H9 (cell line): ENCODE measurements at regions not wholly inside any gene's neighbourhood (a gene's known extent, or its start where the extent isn't known, plus 50 kb on each side); places are given as distances from the start of the nearest gene placed in this dataset.

Experiments used
- DNase-seq: peaks from one replicate; pipeline ENCODE4 v3.0.0-alpha.2; 2017
- H2AFZ ChIP-seq: one replicate; pipeline ENCODE4 v1.6.1; 2013; ENCODE audit warnings: mild to moderate bottlenecking, low read length, control low read depth, moderate library complexity
- H2AK5ac ChIP-seq: 2 replicates; pipeline ENCODE4 v1.6.1; 2013; ENCODE audit warnings: low read length, control low read depth, mixed read lengths; ENCODE audit not compliant: insufficient read length
- H2BK120ac ChIP-seq: one replicate; pipeline ENCODE4 v1.6.1; 2013; ENCODE audit warnings: low read depth, mild to moderate bottlenecking, low read length, control low read depth, inconsistent platforms; ENCODE audit not compliant: poor library complexity, severe bottlenecking
- H2BK12ac ChIP-seq: 2 replicates; pipeline ENCODE4 v1.6.1; 2013; ENCODE audit warnings: low read length, control low read depth, mixed read lengths, low read depth; ENCODE audit not compliant: insufficient read length
- H2BK15ac ChIP-seq: 2 replicates; pipeline ENCODE4 v1.6.1; 2013; ENCODE audit warnings: low read depth, low read length, control low read depth
- H2BK20ac ChIP-seq: one replicate; pipeline ENCODE4 v1.6.1; 2013; ENCODE audit warnings: low read depth, mild to moderate bottlenecking, low read length, control low read depth, inconsistent platforms; ENCODE audit not compliant: poor library complexity, severe bottlenecking
- H2BK5ac ChIP-seq: 2 replicates; pipeline ENCODE4 v1.6.1; 2013; ENCODE audit warnings: low read length, control low read depth, mixed read lengths; ENCODE audit not compliant: insufficient read length
- H3K14ac ChIP-seq: 2 replicates; pipeline ENCODE4 v1.6.1; 2013; ENCODE audit warnings: low read length, control low read depth; ENCODE audit not compliant: insufficient read depth
- H3K18ac ChIP-seq: 2 replicates; pipeline ENCODE4 v1.6.1; 2013; ENCODE audit warnings: low read depth, mild to moderate bottlenecking, mixed read lengths, low read length, control low read depth; ENCODE audit not compliant: insufficient read length
- H3K23ac ChIP-seq: 2 replicates; pipeline ENCODE4 v1.6.1; 2013; ENCODE audit warnings: low read length, control low read depth, mixed read lengths, low read depth; ENCODE audit not compliant: insufficient read length
- H3K23me2 ChIP-seq: 2 replicates; pipeline ENCODE4 v1.6.1; 2013; ENCODE audit warnings: low read depth, mild to moderate bottlenecking, mixed read lengths, low read length, control low read depth; ENCODE audit not compliant: insufficient read length, poor library complexity, severe bottlenecking
- H3K27ac ChIP-seq: 2 replicates; pipeline ENCODE4 v1.5.1; 2013; ENCODE audit warnings: low read length, control low read depth, mixed read lengths, low read depth; ENCODE audit not compliant: insufficient read length
- H3K27me3 ChIP-seq: 2 replicates; pipeline ENCODE4 v1.6.1; 2013; ENCODE audit warnings: low read length, control low read depth, inconsistent platforms; ENCODE audit not compliant: insufficient read depth
- H3K4ac ChIP-seq: 2 replicates; pipeline ENCODE4 v1.6.1; 2013; ENCODE audit warnings: low read depth, mild to moderate bottlenecking, control low read depth, inconsistent platforms, low read length, moderate library complexity
- H3K4me1 ChIP-seq: 2 replicates; pipeline ENCODE4 v1.6.1; 2013; ENCODE audit warnings: low read length, control low read depth, inconsistent platforms; ENCODE audit not compliant: insufficient read depth
- H3K4me2 ChIP-seq: 2 replicates; pipeline ENCODE4 v1.6.1; 2013; ENCODE audit warnings: low read length, control low read depth, mixed read lengths; ENCODE audit not compliant: insufficient read length, insufficient read depth
- H3K56ac ChIP-seq: 2 replicates; pipeline ENCODE4 v1.6.1; 2013; ENCODE audit warnings: low read depth, mild to moderate bottlenecking, mixed read lengths, low read length, control low read depth; ENCODE audit not compliant: insufficient read length
- H3K79me1 ChIP-seq: 2 replicates; pipeline ENCODE4 v1.6.1; 2013; ENCODE audit warnings: low read depth, mild to moderate bottlenecking, moderate library complexity, low read length, control low read depth, inconsistent platforms; ENCODE audit not compliant: insufficient read depth, poor library complexity, severe bottlenecking
- H3K79me2 ChIP-seq: 2 replicates; pipeline ENCODE4 v1.6.1; 2013; ENCODE audit warnings: low read length, control low read depth, inconsistent platforms; ENCODE audit not compliant: insufficient read depth
- H3K9ac ChIP-seq: 2 replicates; pipeline ENCODE4 v1.6.1; 2013; ENCODE audit warnings: low read length, control low read depth, mixed read lengths; ENCODE audit not compliant: insufficient read length; ENCODE audit errors: extremely low read depth
- H3K9me3 ChIP-seq: one replicate; pipeline ENCODE4 v1.6.1; 2013; ENCODE audit warnings: low read depth, low read length, inconsistent platforms; ENCODE audit not compliant: control insufficient read depth
- H3T11ph ChIP-seq: one replicate; pipeline ENCODE4 v1.6.1; 2013; ENCODE audit warnings: mild to moderate bottlenecking, low read length, control low read depth, inconsistent platforms
- H4K20me1 ChIP-seq: one replicate; pipeline ENCODE4 v1.6.1; 2013; ENCODE audit not compliant: control insufficient read depth, insufficient read length, insufficient read depth
- H4K5ac ChIP-seq: 2 replicates; pipeline ENCODE4 v1.6.1; 2013; ENCODE audit warnings: low read depth, mild to moderate bottlenecking, mixed read lengths, low read length, control low read depth; ENCODE audit not compliant: insufficient read length
- H4K8ac ChIP-seq: replicated peaks from 2 replicates; pipeline ENCODE4 v1.6.1; 2013; ENCODE audit warnings: low read length, control low read depth, mixed read lengths, low read depth; ENCODE audit not compliant: insufficient read length
- H4K91ac ChIP-seq: 2 replicates; pipeline ENCODE4 v1.6.1; 2013; ENCODE audit warnings: low read depth, mild to moderate bottlenecking, moderate library complexity, mixed read lengths, low read length, control low read depth; ENCODE audit not compliant: insufficient read length
- H3K27ac Mint-ChIP-seq, 3 experiments: 2 replicates in 2 of 3; 3 replicates in 1 of 3; pipeline ENCODE4 v1.8.0; 2020 to 2021; ENCODE audit warnings: mixed read lengths in 3 of 3, mild to moderate bottlenecking in 1 of 3, moderate library complexity in 1 of 3
- H3K27me3 Mint-ChIP-seq: 2 replicates; pipeline ENCODE4 v1.8.0; 2021; ENCODE audit warnings: low read depth, mild to moderate bottlenecking, moderate library complexity, mixed read lengths
- H3K36me3 Mint-ChIP-seq, 3 experiments: 2 replicates in 2 of 3; 3 replicates in 1 of 3; pipeline ENCODE4 v1.8.0; 2020 to 2021; ENCODE audit warnings: low read depth in 3 of 3, mixed read lengths in 3 of 3; ENCODE audit not compliant: insufficient read depth in 1 of 3
- H3K4me1 Mint-ChIP-seq, 2 experiments: 2 replicates each; pipeline ENCODE4 v1.8.0; 2020; ENCODE audit warnings: mixed read lengths in 2 of 2
- H3K4me3 Mint-ChIP-seq, 2 experiments: 2 replicates in 1 of 2; 3 replicates in 1 of 2; pipeline ENCODE4 v1.8.0; 2020 to 2021; ENCODE audit warnings: mild to moderate bottlenecking in 2 of 2, mixed read lengths in 2 of 2, moderate library complexity in 1 of 2
- H3K9me3 Mint-ChIP-seq, 2 experiments: 2 replicates in 1 of 2; 3 replicates in 1 of 2; pipeline ENCODE4 v1.8.0; 2020; ENCODE audit warnings: mild to moderate bottlenecking in 2 of 2, mixed read lengths in 2 of 2, moderate library complexity in 1 of 2
- CTCF ChIP-seq: fragments of 200-600 bp; sonication (generic); conservative IDR thresholded peaks from 3 replicates; pipeline ENCODE4 v1.8.0; 2021; ENCODE audit warnings: antibody characterized with exemption, mild to moderate bottlenecking
- WGBS: extraction: QIAGEN DNeasy Blood & Tissue Kit; methylation state at CpG from one replicate; pipeline ENCODE4 v1.1.7; 2013; ENCODE audit warnings: missing lambda C conversion rate, low lambda C conversion rate, mixed read lengths; ENCODE audit not compliant: insufficient read length; ENCODE audit errors: extremely low coverage; 5-methylcytosine and 5-hydroxymethylcytosine counted together

- Histone ChIP-seq H2AFZ (no peak overlapping the region), H2BK5ac (no peak overlapping the region), H3K79me1 (no peaks in the 10 kb centered on the region), H3K56ac (no peak overlapping the region), H3K23ac (no peak overlapping the region), H4K91ac (no peak overlapping the region), H3K27ac (no peak overlapping the region), H3K4me1 (no peaks in the 10 kb centered on the region), H3K14ac (no peak overlapping the region), H3K27me3 (no peaks in the 10 kb centered on the region), H3K23me2 (no peaks in the 10 kb centered on the region), H2AK5ac (no peak overlapping the region), H3K9ac (no peak overlapping the region), H4K20me1 (no peaks in the 10 kb centered on the region), H3K18ac (no peak overlapping the region), H2BK15ac (no peak overlapping the region), H4K8ac (no peak overlapping the region), H3T11ph (no peak overlapping the region), H2BK20ac (no peak overlapping the region), H3K4me2 (no peak overlapping the region), H3K79me2 (no peaks in the 10 kb centered on the region), H2BK12ac (no peak overlapping the region), H3K4ac (no peak overlapping the region), H2BK120ac (no peak overlapping the region), H4K5ac (no peak overlapping the region), H3K9me3 (no peaks in the 10 kb centered on the region)
- no peak for DNase-seq
- TF ChIP-seq CTCF, result no peak
- H3K9me3 Mint-ChIP-seq, result peaks cover 3 to 4% of the 10 kb centered on the region in 2 experiments; a peak in 2 of 5 replicates
- H3K36me3 Mint-ChIP-seq, result no peaks in the 10 kb centered on the region
- no CpG with 5 or more reads among the region's 2 CpGs for WGBS
- H3K27ac Mint-ChIP-seq, result no peak overlapping the region
- no peaks in the 10 kb centered on the region for H3K27me3 Mint-ChIP-seq
- H3K4me3 Mint-ChIP-seq, result no peak overlapping the region
- H3K4me1 Mint-ChIP-seq, result no peaks in the 10 kb centered on the region
Measured at GRCh38 chr6:73984571-73985210, 288.7 kb downstream of the CD109 start.
